ENCODE measurements at regions not wholly inside any gene's neighbourhood (a gene's known extent, or its start where the extent isn't known, plus 50 kb on each side); places are given as distances from the start of the nearest gene placed in this dataset.
"Not testable (repeated sequence)": the region's sequence is repeated elsewhere in the genome, so short reads cannot be mapped to it uniquely, and the experiment has no call there.

DNA sequence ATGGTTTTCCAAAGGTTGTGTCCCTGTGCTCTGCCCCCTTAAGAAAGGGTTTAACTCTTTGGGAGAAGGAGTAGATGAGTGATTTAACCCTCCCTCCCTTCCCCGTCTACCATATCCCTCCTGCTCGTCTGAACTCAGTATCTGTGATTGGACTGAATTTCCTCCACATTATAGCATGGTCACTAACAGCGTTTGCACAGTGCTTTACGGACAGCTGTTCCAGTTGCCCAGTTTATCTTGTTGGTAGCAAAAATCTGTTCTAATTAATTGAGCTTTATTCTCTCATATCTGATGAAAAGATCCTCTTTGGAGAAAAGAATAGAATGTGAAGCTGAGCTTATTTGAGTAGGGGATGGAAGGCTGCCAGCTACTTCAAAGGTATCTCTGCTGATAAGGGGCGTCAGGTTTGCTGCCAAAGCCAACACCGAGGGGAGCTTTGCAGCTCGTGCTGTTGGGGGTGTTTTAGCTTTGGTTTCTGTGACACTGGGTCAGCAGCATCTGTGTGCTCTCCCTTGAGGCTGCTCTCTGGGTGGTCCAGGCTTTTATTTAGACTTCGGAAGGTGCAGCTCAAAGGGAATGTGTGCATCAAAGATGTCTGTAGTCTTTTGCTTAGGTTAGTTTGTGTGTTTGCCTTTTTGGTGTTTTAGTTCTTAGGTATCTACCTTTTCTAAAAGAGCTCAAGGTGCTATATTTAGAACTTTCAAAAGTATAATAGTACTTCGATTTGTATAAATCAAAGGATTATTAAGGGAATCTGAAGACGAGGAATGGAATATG is 118.8 kb upstream of the IKBKE start:
- H3K4me3 ChIP-seq; H3K27ac ChIP-seq; DNase-seq (ENCODE audit: low spot score): not testable (repeated sequence)

DNA sequence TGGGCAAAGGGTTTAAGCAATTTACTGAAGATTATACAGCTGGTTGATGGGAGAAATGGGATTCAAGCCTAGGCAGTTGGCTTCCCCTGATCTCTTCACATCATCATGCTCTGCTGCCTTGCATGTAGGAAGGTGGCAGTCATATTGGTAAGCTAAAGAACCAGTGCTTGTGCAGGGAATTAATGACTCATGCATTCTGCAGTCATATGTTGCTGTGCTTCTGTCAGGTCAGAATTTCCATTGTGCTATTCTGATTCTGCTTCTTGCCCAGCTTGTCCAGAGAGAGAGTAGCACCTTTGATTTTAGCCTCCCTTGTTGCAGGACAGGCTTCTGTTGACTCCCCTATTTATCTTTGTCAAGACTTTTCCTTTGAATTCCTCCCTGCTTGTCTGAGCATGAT is 114.0 kb upstream of the IKBKE start:
- not testable (repeated sequence) for H3K27ac ChIP-seq; DNase-seq (ENCODE audit: low spot score); H3K4me3 ChIP-seq

DNA sequence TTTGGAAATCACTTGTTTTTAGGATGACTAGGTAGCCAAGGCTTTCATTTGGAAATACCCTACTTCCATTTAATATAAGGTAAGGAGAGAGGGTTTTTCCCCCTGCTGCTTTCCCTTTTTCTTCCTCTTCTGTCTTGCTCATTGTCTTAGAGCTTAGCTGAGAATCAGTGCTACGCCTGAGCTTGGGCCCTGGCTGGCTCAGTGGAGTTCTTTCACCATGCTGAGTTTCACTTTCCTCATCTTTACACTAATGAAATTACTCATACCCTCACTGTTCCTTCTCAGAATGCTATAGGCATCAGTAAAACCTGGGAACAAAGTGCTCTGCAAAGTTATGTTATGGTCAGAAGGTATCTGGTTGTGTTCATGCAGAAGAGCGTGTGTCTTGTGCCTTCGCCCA is 112.3 kb upstream of the IKBKE start:
- H3K4me3 ChIP-seq; DNase-seq (ENCODE audit: low spot score); H3K27ac ChIP-seq: not testable (repeated sequence)

DNA sequence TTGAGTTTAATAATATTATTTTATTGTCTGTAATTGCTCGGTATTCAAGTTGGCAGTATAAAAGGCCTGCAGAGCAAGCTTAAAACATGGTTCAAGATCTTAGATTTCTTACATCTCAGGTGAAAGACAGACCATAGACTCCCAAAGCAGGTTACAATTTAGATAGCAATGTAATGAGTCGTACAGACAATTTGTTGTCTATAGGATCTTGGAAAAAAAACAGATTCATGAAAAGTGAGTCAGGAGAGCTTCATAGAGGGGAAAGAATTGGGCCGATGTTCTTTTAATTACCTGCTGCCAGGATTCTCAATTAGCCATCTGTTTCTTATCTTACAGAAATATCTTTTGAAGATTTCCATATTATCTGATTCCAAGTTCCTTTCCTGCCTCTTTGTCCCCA is 111.5 kb upstream of the IKBKE start:
- H3K4me3 ChIP-seq; DNase-seq (ENCODE audit: low spot score); H3K27ac ChIP-seq: not testable (repeated sequence)

DNA sequence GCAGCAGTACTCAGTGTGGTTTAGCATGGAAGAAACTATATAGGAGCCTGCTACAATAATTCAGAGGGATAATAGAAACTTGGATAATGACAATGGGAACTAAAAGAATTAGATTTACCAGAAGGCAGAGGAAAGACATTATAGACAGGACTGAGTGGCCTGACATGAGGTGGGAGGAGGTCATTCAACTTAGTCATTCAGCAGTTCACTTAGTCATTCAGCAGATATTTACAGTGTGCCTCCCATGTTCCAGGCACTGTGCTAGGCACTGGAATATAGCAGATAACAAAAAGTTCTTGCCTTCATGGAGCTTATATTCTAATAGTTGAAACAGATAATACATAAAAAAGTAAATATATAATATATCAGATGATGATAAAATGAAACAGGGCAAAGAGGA is 110.9 kb upstream of the IKBKE start:
- DNase-seq (ENCODE audit: low spot score); H3K27ac ChIP-seq; H3K4me3 ChIP-seq: not testable (repeated sequence)

DNA sequence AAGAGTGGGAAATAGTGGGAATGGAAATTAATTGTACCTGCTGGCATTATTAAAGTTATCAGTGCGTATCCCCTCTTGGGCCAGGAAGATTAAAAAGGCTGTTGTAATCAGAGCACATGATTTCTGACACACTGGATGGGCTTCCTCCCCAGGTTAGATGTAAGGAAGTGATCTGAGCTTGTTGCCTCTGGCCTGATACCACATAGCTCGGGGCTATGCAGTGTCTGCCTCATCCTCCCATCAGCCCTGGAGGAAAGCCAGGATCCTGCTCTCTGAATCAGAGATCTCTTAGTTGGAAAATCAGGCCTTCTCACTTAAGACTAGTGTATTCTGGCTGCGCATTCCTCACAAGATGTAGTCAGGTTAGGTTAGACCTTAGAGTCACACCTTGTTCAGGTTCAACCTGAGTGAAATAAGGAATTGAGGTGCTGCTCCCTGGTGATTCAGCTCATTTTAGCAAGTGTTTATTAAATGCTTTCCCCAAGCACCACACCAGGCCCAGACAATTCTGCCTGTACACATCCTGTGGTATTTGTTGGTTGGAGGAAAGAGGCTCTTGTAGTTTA is 108.2 kb upstream of the IKBKE start:
- H3K27ac ChIP-seq; DNase-seq (ENCODE audit: low spot score); H3K4me3 ChIP-seq: not testable (repeated sequence)

DNA sequence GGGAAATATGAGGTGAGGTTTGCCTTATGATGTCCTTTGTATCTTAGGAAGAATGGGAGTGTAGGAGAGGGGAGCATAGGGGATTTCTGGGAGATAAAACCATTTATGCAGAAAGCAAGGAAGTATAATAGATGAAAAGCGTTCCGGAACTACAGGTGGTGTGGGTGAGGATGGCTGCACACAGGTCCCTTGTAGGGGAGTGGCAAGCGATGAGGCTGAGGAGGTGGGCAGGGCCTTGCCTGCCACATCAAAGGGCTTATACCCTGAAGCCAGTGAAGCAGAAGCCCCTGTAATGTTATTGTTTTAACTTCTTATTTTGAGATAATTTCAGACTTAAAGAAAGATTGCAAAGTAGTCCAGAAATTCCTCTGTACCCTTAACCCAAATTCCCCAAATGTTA is 107.3 kb upstream of the IKBKE start:
- not testable (repeated sequence) for H3K27ac ChIP-seq; DNase-seq (ENCODE audit: low spot score); H3K4me3 ChIP-seq

DNA sequence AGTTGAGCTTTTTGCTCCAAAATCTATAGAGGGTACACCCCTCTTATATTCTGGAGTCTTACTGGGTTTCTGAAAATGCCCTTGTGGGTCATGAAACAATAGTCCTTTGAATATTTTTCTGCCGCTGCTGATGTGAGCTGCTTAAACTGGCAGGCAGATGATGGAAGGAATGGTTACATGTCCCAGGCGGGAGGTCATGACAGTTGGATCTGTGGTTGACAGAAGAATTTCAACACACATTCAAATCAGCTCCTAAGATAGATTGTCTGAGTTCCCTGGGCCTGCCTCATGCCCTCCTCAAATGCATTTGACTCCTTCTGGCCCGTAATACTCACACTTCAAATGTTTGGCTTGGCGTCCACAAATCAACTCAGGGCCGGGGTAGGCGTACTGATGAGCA is 105.0 kb upstream of the IKBKE start:
- not testable (repeated sequence) for H3K27ac ChIP-seq; DNase-seq (ENCODE audit: low spot score); H3K4me3 ChIP-seq

DNA sequence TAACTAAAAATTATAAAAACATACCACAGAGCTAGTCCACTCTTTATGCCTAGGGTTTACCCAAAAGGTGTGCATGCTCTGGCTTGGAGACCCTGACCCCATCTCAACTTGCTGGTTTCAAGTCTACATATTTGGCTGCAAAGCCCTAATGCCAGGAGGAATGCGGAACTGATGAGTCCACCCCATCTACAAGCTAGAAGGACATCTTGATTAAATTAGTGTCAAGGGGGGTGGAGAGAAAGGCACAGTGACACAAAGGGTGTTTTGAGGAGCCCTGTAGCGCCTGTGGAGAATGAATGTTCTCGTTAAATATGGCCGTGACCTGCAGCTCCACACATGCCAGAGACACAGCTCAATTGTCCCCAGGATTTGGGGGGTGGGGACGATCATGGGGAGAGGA is 104.1 kb upstream of the IKBKE start:
- H3K27ac ChIP-seq; H3K4me3 ChIP-seq; DNase-seq (ENCODE audit: low spot score): not testable (repeated sequence)

DNA sequence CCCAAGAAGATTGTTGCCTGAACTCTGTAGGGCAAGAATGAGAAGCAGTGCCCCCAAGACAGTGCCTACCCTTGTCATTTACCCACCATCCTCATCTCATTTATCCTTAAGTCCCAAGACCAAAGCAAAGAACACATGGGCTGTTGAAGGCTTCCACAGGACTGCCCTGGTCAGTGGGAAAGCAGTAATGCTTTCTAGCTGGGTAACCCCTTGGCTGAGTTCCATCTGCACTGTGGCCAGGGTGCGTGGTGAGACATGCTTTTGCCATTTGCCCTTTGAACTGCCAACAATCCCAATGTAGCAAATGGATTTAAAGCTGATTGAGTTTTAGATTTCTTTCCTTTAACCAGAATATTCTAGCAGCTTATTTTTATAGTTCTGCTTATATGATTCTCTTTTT is 103.5 kb upstream of the IKBKE start:
- H3K4me3 ChIP-seq; DNase-seq (ENCODE audit: low spot score); H3K27ac ChIP-seq: not testable (repeated sequence)

DNA sequence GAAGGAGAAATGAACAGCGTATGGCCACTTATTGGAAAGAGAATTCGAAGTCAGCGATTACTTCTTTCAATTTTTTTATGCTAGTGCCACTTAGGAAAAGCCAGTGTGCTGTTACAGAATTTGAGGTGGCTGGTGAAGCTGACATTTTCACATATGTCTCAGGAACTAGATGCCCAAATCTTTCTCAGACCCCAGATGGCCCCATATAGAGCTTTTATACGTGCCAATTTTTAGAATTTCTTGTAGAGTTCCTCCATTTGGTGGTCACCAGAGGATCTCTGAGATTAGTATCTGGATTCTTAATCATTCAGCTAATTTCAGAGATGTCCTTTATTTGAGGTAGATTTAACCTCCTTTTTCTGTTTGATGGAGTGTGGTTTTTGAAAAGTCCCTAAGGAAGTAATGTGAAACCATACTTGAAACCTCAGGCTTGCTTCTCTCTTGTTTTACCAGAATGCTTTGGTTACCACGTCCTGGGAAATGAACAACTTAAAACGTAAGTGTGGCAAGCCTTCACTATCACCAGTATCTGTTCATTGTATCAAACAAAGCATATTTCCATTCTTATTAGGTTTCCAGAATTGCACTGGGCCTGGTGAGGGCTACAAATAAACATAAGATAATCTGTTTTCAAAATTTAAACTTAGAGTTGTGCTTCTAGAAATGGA is 102.2 kb upstream of the IKBKE start:
- not testable (repeated sequence) for DNase-seq (ENCODE audit: low spot score); H3K27ac ChIP-seq; H3K4me3 ChIP-seq

DNA sequence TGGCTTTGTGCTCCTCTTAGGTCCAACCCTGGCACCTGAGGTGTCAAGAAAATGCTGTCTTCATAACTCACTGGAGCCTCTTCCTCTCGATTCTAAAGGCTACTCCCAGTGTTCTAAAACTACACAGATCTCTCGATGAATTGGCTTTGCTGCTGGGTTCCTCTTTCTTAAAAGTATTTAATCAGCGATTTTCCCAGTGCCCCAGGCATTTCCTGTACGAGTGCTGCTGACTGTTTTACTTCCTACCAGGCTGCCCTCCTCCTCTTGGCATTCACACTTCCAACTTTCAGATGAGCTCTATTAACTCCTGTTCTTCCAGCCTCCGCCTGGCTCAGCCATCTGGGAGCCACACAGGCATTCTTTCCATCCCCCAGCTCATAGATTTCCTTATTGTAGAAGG is 95.6 kb upstream of the IKBKE start:
- not testable (repeated sequence) for H3K4me3 ChIP-seq; DNase-seq (ENCODE audit: low spot score)
- H3K27ac ChIP-seq = peak overlapping the region in 1 of 2 donors; percentile 68

DNA sequence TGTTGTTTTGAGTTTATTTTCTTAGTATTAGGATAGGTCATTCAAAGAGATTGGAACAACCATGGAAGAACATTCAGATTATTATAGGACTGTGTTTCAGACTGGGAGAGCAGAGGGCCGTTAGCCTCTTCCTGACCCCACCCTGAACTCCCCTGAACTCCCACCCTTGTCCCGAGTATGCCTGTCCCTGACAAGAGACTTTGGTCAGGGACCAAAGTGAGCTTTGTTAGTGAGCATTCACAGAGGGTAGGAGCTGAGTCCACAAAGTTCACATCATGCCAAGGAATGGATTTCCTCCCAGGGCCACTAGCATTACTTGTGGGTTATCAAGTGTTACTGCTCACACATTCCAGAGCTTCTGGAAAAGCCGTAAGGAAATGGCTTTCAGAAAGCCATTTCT is 94.7 kb upstream of the IKBKE start:
- peak overlapping the region in 1 of 2 donors; percentile 68 for H3K27ac ChIP-seq
- H3K4me3 ChIP-seq; DNase-seq (ENCODE audit: low spot score): not testable (repeated sequence)

DNA sequence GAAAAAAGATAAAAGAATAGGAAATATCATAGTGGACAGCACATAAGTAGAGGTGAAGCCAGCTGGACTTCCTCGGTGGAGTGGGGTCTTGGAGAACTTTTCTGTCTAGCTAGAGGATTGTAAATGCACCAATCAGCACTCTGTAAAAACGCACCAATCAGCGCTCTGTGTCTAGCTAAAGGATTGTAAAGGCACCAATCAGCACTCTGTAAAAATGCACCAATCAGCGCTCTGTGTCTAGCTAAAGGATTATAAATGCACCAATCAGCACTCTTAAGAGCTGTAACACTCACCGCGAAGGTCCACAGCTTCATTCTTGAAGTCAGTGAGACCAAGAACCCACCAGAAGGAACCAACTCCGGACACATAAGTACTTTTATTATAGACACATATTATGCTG is 91.8 kb upstream of the IKBKE start:
- peak overlapping the region in 1 of 2 donors; percentile 20 for H3K27ac ChIP-seq
- not testable (repeated sequence) for DNase-seq (ENCODE audit: low spot score); H3K4me3 ChIP-seq

DNA sequence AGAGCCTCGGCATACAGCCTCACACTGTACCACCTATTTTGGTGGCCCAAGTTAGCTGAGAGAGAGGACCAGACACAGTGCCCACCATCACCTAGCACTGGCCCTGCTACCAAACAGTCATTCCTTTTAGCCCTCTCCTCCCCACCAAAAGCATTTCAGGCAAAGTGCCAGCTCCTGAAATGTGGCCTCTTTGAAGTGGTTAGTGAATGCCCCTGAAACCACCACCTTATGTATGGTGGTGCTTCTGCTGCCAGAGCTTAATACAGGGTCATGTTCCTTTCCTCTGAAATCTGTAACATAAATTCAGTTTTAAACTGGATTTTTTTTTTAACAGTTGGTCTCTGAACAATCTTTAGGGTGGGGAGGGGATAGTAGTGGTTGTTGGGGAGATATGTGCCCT is 91.0 kb upstream of the IKBKE start:
- not testable (repeated sequence) for H3K4me3 ChIP-seq

DNA sequence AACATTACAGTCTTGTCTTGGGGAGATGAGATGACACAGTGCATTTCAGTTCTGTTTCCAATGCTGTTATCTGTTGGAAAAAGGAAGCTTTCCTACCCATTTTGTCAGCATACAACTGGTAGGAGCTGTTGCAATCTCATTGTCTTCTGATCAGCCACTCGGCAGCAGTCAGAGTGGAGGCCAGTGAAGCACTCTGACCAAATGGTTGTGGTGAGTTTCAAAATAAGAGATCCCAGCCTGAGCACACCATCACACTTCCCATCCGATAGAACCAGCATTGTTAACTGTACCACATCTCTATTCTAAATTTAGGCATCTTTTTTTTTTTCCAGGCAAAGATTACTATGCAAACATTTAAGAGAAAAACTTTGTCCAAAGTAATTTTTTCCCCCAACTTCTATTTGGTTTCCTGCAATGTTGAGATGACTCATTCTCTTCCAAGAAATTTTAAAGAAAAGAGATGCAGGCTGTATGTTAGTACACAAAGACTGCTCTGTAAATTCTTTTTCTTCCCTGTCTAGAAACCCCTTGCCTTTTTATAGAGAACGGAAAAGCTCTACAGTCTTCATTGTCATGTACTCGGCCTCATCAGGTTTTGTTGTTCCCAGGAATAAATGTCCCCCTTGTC is 90.0 kb upstream of the IKBKE start:
- DNase-seq (ENCODE audit: low spot score) = peak; percentile 22
- not testable (repeated sequence) for H3K27ac ChIP-seq, H3K4me3 ChIP-seq

More for the DNA sequence above, 91.0 kb upstream of the IKBKE start:
- H3K27ac ChIP-seq; DNase-seq (ENCODE audit: low spot score): not testable (repeated sequence)

DNA sequence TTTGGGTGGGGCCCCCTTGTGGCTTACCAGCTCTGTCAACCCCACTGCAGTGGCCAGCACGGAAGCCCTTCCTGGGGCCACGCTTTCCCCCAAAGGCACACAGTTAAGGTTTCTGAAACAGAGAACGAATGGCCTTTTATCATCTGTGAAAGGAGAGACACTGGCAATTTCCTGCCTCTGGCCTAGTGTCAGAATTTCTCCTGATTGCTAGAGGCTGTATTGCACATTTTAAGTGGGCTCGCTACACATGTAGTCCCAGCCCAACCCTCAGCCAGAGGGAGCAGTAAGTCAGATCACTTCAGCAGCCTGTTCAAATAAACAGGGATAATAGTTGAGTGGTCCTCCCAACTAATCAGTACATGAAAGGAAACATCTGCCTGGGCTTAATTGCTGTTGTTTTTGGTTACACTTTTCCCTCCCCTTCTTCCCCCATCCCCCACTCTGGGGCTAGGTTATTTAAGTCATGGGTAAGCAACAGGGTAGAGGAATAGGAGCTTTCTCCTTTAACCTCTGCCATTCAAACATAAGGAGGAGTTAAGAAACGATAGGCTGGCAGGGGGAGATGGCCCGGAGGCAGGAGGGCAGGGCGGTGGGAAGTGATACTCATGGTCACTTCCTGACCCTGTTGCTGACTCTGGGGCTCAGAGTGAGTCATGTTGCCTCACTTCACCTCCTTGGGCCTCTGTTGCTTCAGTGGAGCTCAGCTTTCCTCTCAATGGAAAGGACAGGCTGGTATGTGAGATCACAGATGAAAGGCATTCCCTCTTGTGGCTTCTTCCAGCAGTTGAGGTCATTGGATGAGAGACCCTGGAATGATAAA is 89.3 kb upstream of the IKBKE start:
- H3K4me3 ChIP-seq = not testable (repeated sequence)
- peak; percentile 35 for DNase-seq (ENCODE audit: low spot score)
- peak overlapping the region in 1 of 2 donors; percentile 43 for H3K27ac ChIP-seq

DNA sequence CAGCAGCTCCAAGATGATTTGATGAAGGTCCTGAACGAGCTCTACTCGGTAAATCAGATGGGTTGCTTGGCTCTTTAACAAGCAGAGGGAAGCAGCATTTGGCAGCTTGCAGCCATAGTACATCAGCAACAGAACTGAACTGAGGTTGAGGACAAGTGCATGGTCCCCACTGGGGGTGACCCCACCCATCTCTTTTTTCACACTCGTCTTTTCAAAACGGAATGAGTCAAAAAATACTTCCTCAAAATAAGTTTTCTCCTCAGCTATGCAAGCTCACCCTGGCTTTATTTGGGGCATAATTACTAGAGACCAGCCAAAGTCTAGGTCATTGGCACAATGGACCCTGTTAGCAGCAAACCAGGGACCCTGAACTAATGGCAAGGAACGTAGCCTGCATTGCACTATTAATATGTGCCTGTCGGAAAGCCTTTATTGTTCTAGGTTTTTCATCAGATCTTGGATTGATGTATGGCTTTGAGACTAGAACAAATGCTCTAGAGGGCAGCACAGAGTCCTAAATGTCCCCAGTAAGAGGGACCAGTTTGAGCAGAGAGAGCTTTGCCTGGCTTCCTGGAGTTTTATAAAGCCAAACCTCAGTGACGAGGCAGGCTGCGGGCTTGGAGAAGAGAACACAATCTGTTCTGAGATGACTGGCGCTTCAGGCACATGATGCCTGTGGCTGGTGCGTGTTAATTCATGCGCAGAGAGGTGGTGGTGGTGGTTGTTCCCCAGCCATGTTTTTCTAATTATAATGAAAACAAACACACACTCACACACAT is 86.1 kb upstream of the IKBKE start:
- H3K4me3 ChIP-seq = not testable (repeated sequence)
- peak overlapping the region in 1 of 2 donors; percentile 20 for H3K27ac ChIP-seq
- DNase-seq (ENCODE audit: low spot score) = peak; percentile 49
